WI38 (cell line): ENCODE measurements at regions not wholly inside any gene's neighbourhood (a gene's known extent, or its start where the extent isn't known, plus 50 kb on each side); places are given as distances from the start of the nearest gene placed in this dataset.

Source experiments
- H3K4me3 ChIP-seq: 2 replicates; pipeline ENCODE4 v1.5.1; 2011; ENCODE audit warnings: low read depth, mild to moderate bottlenecking, control low read depth, low read length
- CTCF ChIP-seq: IDR thresholded peaks from 2 replicates; pipeline ENCODE4 v1.5.1; 2012; ENCODE audit warnings: low read depth, mild to moderate bottlenecking, control low read depth, low read length

GRCh38 chr10:10213237-10213636 lies 804.4 kb upstream of the CELF2 start:
- TF ChIP-seq CTCF, result no peak
- no peak overlapping the region for H3K4me3 ChIP-seq

GRCh38 chr10:10222304-10222841 lies 795.3 kb upstream of the CELF2 start:
- no peak for TF ChIP-seq CTCF
- no peak overlapping the region for H3K4me3 ChIP-seq

GRCh38 chr10:10223131-10223530 lies 794.5 kb upstream of the CELF2 start:
- TF ChIP-seq CTCF, result no peak
- H3K4me3 ChIP-seq, result no peak overlapping the region

GRCh38 chr10:10225136-10225676 lies 792.5 kb upstream of the CELF2 start:
- TF ChIP-seq CTCF, result no peak

GRCh38 chr10:10233229-10233628 lies 784.4 kb upstream of the CELF2 start:
- TF ChIP-seq CTCF, result no peak
- no peak overlapping the region for H3K4me3 ChIP-seq

More at GRCh38 chr10:10225136-10225676, 792.5 kb upstream of the CELF2 start:
- H3K4me3 ChIP-seq, result no peak overlapping the region

- no peak overlapping the region for H3K4me3 ChIP-seq
- TF ChIP-seq CTCF, result no peak
Observed at GRCh38 chr10:10235003-10235402, 782.7 kb upstream of the CELF2 start.

GRCh38 chr10:10247585-10247984 lies 770.1 kb upstream of the CELF2 start:
- TF ChIP-seq CTCF, result no peak
- H3K4me3 ChIP-seq, result no peak overlapping the region
